A673 (cell line): ENCODE measurements at regions not wholly inside any gene's neighbourhood (a gene's known extent, or its start where the extent isn't known, plus 50 kb on each side); places are given as distances from the start of the nearest gene placed in this dataset.

Source experiments
- BruUV-seq: library from RNA; stranded (reverse); fragments of 400-500 nt; replicated peaks from 2 replicates; lab custom pipeline; 2021; lab: Mats Ljungman, UMichigan
- CTCF ChIA-PET: fragments of 300-600 bp; sonication (Branson Sonifier 250); formaldehyde crosslinking; loops from one replicate; lab custom pipeline; 2022; ENCODE audit warnings: antibody characterized with exemption; lab: Charles Lee
- POLR2A ChIA-PET: fragments of 300-600 bp; sonication (Branson Sonifier 250); formaldehyde crosslinking; loops from one replicate; lab custom pipeline; 2022; ENCODE audit warnings: antibody characterized with exemption; ENCODE audit not compliant: low non-redundant PET; lab: Charles Lee
- DNase-seq: peaks from one replicate; pipeline ENCODE4 v3.0.0-alpha.2; 2015; ENCODE audit warnings: low spot score
- H3K27ac ChIP-seq: fragments of 200-600 bp; sonication (generic); 2 replicates; pipeline ENCODE4 v1.5.1; 2016; ENCODE audit warnings: mixed run types, low read depth, mild to moderate bottlenecking, mixed read lengths, antibody characterized with exemption, low read length; ENCODE audit not compliant: poor library complexity, severe bottlenecking
- H3K27me3 ChIP-seq: fragments of 200-600 bp; sonication (generic); replicated peaks from 2 replicates; pipeline ENCODE4 v1.6.1; 2017; ENCODE audit warnings: mixed run types, low read depth, mild to moderate bottlenecking, mixed read lengths, antibody characterized with exemption, low read length; ENCODE audit not compliant: insufficient read depth, poor library complexity
- H3K36me3 ChIP-seq: fragments of 200-600 bp; sonication (generic); 2 replicates; pipeline ENCODE4 v1.6.1; 2016; ENCODE audit warnings: mixed run types, mild to moderate bottlenecking, mixed read lengths, antibody characterized with exemption, low read length; ENCODE audit not compliant: insufficient read depth, poor library complexity, severe bottlenecking
- H3K4me1 ChIP-seq: fragments of 200-600 bp; sonication (generic); 2 replicates; pipeline ENCODE4 v1.6.1; 2017; ENCODE audit warnings: mixed run types, mild to moderate bottlenecking, mixed read lengths, antibody characterized with exemption, low read length; ENCODE audit not compliant: insufficient read depth, poor library complexity, severe bottlenecking
- H3K4me3 ChIP-seq: fragments of 200-600 bp; sonication (generic); 2 replicates; pipeline ENCODE4 v1.5.1; 2016; ENCODE audit warnings: low read depth, mixed run types, mild to moderate bottlenecking, mixed read lengths, low read length; ENCODE audit not compliant: poor library complexity, severe bottlenecking
- H3K9me3 ChIP-seq: fragments of 200-600 bp; sonication (generic); 2 replicates; pipeline ENCODE4 v1.6.1; 2016; ENCODE audit warnings: mixed run types, low read depth, mild to moderate bottlenecking, mixed read lengths, antibody characterized with exemption, low read length; ENCODE audit not compliant: poor library complexity, severe bottlenecking
- EZH2 ChIP-seq: fragments of 200-600 bp; sonication (generic); IDR thresholded peaks from 2 replicates; pipeline ENCODE4 v1.6.1; 2017; ENCODE audit warnings: borderline replicate concordance, low read depth, mild to moderate bottlenecking, mixed read lengths, antibody characterized with exemption, low read length; ENCODE audit not compliant: poor library complexity, severe bottlenecking
- intact Hi-C: fragments of 100-400 bp; cut with micrococcal nuclease; formaldehyde crosslinking; loops from one replicate; pipeline ENCODE4 v1.10.0; 2022; ENCODE audit not compliant: unreplicated experiment
- TF ChIP-seq, protein P1 (sequence below): fragments of 300-800, 200-600 bp; sonication (generic); conservative IDR thresholded peaks from 2 replicates; pipeline ENCODE4 v1.5.1; 2017; ENCODE audit warnings: low read depth, mild to moderate bottlenecking, antibody characterized with exemption, low read length, moderate library complexity, mixed read lengths

DNA sequence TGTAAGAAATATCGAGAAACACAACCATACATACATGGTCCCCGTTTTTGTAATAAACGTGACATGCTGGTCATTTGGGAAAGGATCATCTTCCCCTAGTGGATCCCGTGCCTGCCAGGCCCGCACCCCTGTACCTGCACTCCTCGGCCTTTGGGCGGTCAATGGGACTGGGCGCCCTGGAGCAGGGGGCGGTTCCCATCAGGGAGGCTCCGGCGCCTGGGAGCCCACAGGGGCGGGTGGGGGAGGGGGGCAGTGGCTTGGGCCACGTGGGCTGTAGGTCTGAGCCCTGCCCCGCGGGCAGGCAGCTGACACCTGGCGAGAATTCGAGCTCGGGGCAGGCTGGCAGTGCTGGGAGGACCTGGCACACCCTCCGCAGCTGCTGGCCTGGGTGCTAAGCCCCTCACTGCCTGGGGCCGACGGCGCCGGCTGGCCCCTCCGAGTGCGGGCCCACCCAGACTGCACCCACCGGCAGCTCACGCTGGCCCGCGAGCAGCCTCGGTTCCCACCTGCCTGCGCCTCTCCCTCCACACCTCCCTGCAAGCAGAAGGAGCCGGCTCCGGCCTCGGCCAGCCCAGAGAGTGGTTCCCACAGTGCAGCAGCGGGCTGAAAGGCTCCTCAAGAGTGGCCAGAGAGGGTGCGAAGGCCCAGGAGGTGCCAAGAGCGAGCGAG is 361.6 kb upstream of the GRM3 start:
- POLR2A ChIA-PET: no interaction called here
- no peak for TF ChIP-seq EZH2
- TF ChIP-seq, protein P1, sequence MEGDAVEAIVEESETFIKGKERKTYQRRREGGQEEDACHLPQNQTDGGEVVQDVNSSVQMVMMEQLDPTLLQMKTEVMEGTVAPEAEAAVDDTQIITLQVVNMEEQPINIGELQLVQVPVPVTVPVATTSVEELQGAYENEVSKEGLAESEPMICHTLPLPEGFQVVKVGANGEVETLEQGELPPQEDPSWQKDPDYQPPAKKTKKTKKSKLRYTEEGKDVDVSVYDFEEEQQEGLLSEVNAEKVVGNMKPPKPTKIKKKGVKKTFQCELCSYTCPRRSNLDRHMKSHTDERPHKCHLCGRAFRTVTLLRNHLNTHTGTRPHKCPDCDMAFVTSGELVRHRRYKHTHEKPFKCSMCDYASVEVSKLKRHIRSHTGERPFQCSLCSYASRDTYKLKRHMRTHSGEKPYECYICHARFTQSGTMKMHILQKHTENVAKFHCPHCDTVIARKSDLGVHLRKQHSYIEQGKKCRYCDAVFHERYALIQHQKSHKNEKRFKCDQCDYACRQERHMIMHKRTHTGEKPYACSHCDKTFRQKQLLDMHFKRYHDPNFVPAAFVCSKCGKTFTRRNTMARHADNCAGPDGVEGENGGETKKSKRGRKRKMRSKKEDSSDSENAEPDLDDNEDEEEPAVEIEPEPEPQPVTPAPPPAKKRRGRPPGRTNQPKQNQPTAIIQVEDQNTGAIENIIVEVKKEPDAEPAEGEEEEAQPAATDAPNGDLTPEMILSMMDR: no peak
- DNase-seq: no peak
- Histone ChIP-seq H3K27me3 (no peaks in the 10 kb centered on the region), H3K36me3 (no peaks in the 10 kb centered on the region), H3K4me3 (no peak overlapping the region), H3K4me1 (no peaks in the 10 kb centered on the region), H3K27ac (no peak overlapping the region), H3K9me3 (no peaks in the 10 kb centered on the region)
- intact Hi-C loops: no loop called here
- CTCF ChIA-PET: no interaction called here
- BruUV-seq: no TSS peak

DNA sequence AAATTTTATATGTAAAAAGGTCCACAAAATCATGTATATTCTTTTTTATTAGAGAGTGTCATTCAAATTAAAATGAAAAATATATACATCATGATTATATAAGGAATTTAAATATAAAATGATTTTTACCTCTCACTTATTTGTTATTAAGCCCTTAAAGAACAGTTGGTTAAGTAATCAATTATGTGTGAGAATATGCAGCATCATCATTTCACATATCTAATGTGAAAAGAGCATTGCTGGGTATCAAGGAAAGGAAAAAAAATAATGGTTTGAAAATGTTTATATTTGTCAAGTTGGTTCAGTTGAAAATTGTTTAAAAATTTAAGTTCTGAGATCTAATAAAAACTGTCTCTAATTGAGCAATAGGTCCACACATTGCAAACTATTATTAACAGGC is 363.6 kb upstream of the GRM3 start:
- Histone ChIP-seq H3K27ac (no peak overlapping the region), H3K4me1 (no peaks in the 10 kb centered on the region), H3K36me3 (no peaks in the 10 kb centered on the region), H3K4me3 (no peak overlapping the region), H3K9me3 (no peaks in the 10 kb centered on the region), H3K27me3 (no peaks in the 10 kb centered on the region)
- BruUV-seq: no TSS peak
- intact Hi-C loops: no loop called here
- CTCF ChIA-PET: no interaction called here
- POLR2A ChIA-PET: no interaction called here
- DNase-seq: no peak
- TF ChIP-seq EZH2: no peak
- TF ChIP-seq, protein P1: no peak

DNA sequence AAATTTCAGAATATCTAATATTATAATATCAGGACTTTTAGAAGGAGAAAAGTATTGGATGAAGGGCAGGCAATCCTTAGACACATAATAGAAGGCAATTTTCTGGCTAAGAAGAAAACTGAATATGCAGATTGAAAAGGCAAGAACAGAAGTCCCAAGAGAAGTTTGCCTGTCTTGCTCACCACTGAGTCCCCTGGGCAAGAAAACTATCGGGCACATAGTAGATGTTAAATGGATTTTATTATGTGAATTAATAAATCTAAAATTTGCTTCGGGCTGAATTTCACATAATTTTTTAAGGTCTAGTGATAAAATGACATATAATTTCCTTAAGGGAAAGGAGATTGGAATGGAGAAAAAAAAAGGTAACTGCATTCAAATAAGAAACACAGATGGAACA is 380.9 kb upstream of the GRM3 start:
- no TSS peak for BruUV-seq
- ChIA-PET POLR2A (no interaction called here), CTCF (no interaction called here)
- H3K4me1 ChIP-seq: no peaks in the 10 kb centered on the region
- no peak overlapping the region for H3K27ac ChIP-seq
- intact Hi-C loops: no loop called here
- H3K36me3 ChIP-seq: no peaks in the 10 kb centered on the region
- no peak for TF ChIP-seq EZH2
- TF ChIP-seq, protein P1: no peak
- DNase-seq: no peak
- H3K9me3 ChIP-seq: no peaks in the 10 kb centered on the region
- no peaks in the 10 kb centered on the region for H3K27me3 ChIP-seq
- H3K4me3 ChIP-seq: no peak overlapping the region
